ENCODE measurements at regions not wholly inside any gene's neighbourhood (a gene's known extent, or its start where the extent isn't known, plus 50 kb on each side); places are given as distances from the start of the nearest gene placed in this dataset.

DNA sequence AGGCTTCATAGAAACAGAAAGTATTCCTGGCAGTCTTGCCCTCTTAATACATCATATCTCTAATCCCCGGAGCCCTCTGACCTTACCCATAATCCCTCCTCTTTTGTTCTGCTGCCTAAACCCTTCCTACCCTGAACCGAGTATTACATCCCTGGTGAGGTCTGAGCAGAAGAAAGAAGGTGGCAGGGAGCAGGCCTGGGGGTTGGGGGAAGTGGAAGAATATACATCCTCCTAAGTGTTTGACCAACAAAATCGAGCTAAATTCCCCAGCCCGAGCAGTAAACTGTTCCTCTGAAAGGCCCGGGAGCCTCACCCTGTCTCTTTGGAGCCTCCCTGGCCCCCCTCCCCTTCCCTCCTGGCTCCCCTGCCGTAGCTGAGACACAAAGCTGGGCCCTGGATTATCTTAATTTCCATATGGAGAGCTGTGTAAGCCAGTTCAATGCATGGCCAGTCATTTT, 192.6 kb upstream of the LHX5 start:
- TF ChIP-seq SPI1 (IDR thresholded peaks at IDR 0.05; ENCODE audit: borderline replicate concordance, low read depth): no peak
- TF ChIP-seq, protein P1, sequence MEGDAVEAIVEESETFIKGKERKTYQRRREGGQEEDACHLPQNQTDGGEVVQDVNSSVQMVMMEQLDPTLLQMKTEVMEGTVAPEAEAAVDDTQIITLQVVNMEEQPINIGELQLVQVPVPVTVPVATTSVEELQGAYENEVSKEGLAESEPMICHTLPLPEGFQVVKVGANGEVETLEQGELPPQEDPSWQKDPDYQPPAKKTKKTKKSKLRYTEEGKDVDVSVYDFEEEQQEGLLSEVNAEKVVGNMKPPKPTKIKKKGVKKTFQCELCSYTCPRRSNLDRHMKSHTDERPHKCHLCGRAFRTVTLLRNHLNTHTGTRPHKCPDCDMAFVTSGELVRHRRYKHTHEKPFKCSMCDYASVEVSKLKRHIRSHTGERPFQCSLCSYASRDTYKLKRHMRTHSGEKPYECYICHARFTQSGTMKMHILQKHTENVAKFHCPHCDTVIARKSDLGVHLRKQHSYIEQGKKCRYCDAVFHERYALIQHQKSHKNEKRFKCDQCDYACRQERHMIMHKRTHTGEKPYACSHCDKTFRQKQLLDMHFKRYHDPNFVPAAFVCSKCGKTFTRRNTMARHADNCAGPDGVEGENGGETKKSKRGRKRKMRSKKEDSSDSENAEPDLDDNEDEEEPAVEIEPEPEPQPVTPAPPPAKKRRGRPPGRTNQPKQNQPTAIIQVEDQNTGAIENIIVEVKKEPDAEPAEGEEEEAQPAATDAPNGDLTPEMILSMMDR (IDR thresholded peaks at IDR 0.05; ENCODE audit: insufficient read depth, low read length): no peak
- TF ChIP-seq POLR2AphosphoS5 (IDR thresholded peaks at IDR 0.05; ENCODE audit: low read depth): no peak
- TF ChIP-seq, protein P2, sequence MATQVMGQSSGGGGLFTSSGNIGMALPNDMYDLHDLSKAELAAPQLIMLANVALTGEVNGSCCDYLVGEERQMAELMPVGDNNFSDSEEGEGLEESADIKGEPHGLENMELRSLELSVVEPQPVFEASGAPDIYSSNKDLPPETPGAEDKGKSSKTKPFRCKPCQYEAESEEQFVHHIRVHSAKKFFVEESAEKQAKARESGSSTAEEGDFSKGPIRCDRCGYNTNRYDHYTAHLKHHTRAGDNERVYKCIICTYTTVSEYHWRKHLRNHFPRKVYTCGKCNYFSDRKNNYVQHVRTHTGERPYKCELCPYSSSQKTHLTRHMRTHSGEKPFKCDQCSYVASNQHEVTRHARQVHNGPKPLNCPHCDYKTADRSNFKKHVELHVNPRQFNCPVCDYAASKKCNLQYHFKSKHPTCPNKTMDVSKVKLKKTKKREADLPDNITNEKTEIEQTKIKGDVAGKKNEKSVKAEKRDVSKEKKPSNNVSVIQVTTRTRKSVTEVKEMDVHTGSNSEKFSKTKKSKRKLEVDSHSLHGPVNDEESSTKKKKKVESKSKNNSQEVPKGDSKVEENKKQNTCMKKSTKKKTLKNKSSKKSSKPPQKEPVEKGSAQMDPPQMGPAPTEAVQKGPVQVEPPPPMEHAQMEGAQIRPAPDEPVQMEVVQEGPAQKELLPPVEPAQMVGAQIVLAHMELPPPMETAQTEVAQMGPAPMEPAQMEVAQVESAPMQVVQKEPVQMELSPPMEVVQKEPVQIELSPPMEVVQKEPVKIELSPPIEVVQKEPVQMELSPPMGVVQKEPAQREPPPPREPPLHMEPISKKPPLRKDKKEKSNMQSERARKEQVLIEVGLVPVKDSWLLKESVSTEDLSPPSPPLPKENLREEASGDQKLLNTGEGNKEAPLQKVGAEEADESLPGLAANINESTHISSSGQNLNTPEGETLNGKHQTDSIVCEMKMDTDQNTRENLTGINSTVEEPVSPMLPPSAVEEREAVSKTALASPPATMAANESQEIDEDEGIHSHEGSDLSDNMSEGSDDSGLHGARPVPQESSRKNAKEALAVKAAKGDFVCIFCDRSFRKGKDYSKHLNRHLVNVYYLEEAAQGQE (IDR thresholded peaks at IDR 0.05; ENCODE audit: insufficient replicate concordance, low read depth): no peak
- no peak for TF ChIP-seq GABPA (IDR thresholded peaks at IDR 0.05; ENCODE audit: low read depth)
- Histone ChIP-seq H3K4me3 (replicated peaks; ENCODE audit: insufficient read depth, low read length) (no peak overlapping the region), H3K27ac (replicated peaks) (no peak overlapping the region), H3K27me3 (ENCODE audit: insufficient read depth, poor library complexity, severe bottlenecking) (no peaks in the 10 kb centered on the region)
- DNase-seq (ENCODE audit: low read depth in 1 of 2, low spot score in 1 of 2): no peak

DNA sequence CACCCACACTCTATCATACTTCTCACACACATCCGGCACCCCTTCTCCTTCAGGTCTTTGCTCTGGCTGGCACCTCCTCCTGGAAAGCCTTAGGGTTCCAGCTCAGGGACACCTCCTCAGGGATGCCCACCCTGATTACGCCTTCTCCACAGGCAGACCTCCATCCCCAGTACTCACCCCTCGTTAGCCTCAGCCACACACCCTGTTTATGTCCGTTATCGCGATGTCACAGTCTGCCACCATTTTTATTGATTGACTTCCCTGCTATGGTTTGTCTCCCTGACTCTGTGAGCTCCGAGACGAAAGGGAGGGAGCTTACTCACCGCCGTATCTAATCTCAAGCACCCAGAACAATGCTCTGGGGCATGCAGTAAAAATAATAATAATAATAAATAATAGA, 191.7 kb upstream of the LHX5 start:
- Histone ChIP-seq H3K27ac (replicated peaks) (no peak overlapping the region), H3K27me3 (ENCODE audit: insufficient read depth, poor library complexity, severe bottlenecking) (no peaks in the 10 kb centered on the region), H3K4me3 (replicated peaks; ENCODE audit: insufficient read depth, low read length) (no peak overlapping the region)
- DNase-seq (ENCODE audit: low read depth in 1 of 2, low spot score in 1 of 2): no peak
- TF ChIP-seq GABPA (IDR thresholded peaks at IDR 0.05; ENCODE audit: low read depth) (no peak), POLR2AphosphoS5 (IDR thresholded peaks at IDR 0.05; ENCODE audit: low read depth) (no peak), SPI1 (IDR thresholded peaks at IDR 0.05; ENCODE audit: borderline replicate concordance, low read depth) (no peak)
- TF ChIP-seq, protein P2 (IDR thresholded peaks at IDR 0.05; ENCODE audit: insufficient replicate concordance, low read depth): no peak
- TF ChIP-seq, protein P1 (IDR thresholded peaks at IDR 0.05; ENCODE audit: insufficient read depth, low read length): no peak

DNA sequence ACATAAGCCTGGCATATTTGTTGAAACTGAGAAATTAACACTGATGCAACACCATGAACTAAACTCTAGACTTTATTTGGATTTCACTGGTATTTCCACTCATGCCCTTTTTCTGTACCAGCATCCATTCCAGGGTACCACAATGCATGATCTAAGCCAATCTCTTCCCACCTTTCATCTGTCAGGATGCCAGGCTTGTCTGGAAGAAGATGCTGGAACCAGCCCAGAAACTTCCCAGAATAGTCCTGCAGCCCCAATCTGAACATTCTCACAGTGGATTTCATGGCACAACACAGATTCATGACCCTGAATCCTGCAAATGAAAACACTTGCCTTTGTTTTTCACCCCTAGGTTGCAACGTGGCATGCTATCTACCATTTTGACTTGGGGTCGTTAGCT, 189.3 kb upstream of the LHX5 start:
- no peak overlapping the region for H3K27ac ChIP-seq (replicated peaks)
- H3K4me3 ChIP-seq (replicated peaks; ENCODE audit: insufficient read depth, low read length): no peak overlapping the region
- TF ChIP-seq, protein P2 (IDR thresholded peaks at IDR 0.05; ENCODE audit: insufficient replicate concordance, low read depth): no peak
- TF ChIP-seq, protein P1 (IDR thresholded peaks at IDR 0.05; ENCODE audit: insufficient read depth, low read length): no peak
- no peak for TF ChIP-seq POLR2AphosphoS5 (IDR thresholded peaks at IDR 0.05; ENCODE audit: low read depth)
- TF ChIP-seq SPI1 (IDR thresholded peaks at IDR 0.05; ENCODE audit: borderline replicate concordance, low read depth): no peak
- TF ChIP-seq GABPA (IDR thresholded peaks at IDR 0.05; ENCODE audit: low read depth): no peak
- no peak for DNase-seq (ENCODE audit: low read depth in 1 of 2, low spot score in 1 of 2)
- no peaks in the 10 kb centered on the region for H3K27me3 ChIP-seq (ENCODE audit: insufficient read depth, poor library complexity, severe bottlenecking)

All from HL-60 (cell line).